Fibroblast of lung (primary cell): ENCODE measurements at regions not wholly inside any gene's neighbourhood (a gene's known extent, or its start where the extent isn't known, plus 50 kb on each side); places are given as distances from the start of the nearest gene placed in this dataset.

Experiments used
- DNase-seq, 2 donors: peaks; one replicate each; pipeline versions ENCODE4 v3.0.0 to v3.0.0-alpha.2; 2010; ENCODE audit warnings: low read depth in 2 of 2
- H2AFZ ChIP-seq: 2 replicates; pipeline ENCODE4 v1.5.1; 2012; ENCODE audit warnings: low read length, control low read depth, inconsistent platforms
- H3K27ac ChIP-seq: 2 replicates; pipeline ENCODE4 v1.5.1; 2011; ENCODE audit warnings: low read length, control low read depth; ENCODE audit not compliant: insufficient read depth
- H3K27me3 ChIP-seq: 2 replicates; pipeline ENCODE4 v1.5.1; 2011; ENCODE audit warnings: mild to moderate bottlenecking, low read length; ENCODE audit not compliant: control insufficient read depth, insufficient read depth
- H3K36me3 ChIP-seq: 2 replicates; pipeline ENCODE4 v1.5.1; 2011; ENCODE audit warnings: low read length; ENCODE audit not compliant: control insufficient read depth, insufficient read depth
- H3K4me1 ChIP-seq: 2 replicates; pipeline ENCODE4 v1.5.1; 2011; ENCODE audit warnings: low read length; ENCODE audit not compliant: control insufficient read depth, insufficient read depth; ENCODE audit errors: extremely low read depth
- H3K4me2 ChIP-seq: 2 replicates; pipeline ENCODE4 v1.5.1; 2011; ENCODE audit warnings: low read length, control low read depth; ENCODE audit not compliant: insufficient read depth; ENCODE audit errors: extremely low read depth
- H3K4me3 ChIP-seq, 4 experiments: fragments of 200-600 bp in 1 of 4; sonication (generic) in 1 of 4; replicated peaks in 1 of 4; 2 replicates each; pipeline ENCODE4 v1.5.1; 2011 to 2016; ENCODE audit warnings: low read length in 4 of 4, low read depth in 3 of 4, mild to moderate bottlenecking in 3 of 4, control low read depth in 2 of 4, inconsistent platforms in 1 of 4, mixed read lengths in 1 of 4; ENCODE audit not compliant: insufficient read depth in 1 of 4; ENCODE audit errors: control extremely low read depth in 1 of 4
- H3K79me2 ChIP-seq: 2 replicates; pipeline ENCODE4 v1.5.1; 2012; ENCODE audit warnings: mild to moderate bottlenecking, low read length, inconsistent platforms; ENCODE audit not compliant: control insufficient read depth, insufficient read depth
- H3K9ac ChIP-seq: 2 replicates; pipeline ENCODE4 v1.5.1; 2011; ENCODE audit warnings: mild to moderate bottlenecking, low read length, control low read depth; ENCODE audit not compliant: insufficient read depth
- H3K9me3 ChIP-seq: 2 replicates; pipeline ENCODE4 v1.5.1; 2012; ENCODE audit warnings: low read depth, low read length; ENCODE audit not compliant: control insufficient read depth, insufficient read depth
- H4K20me1 ChIP-seq: 2 replicates; pipeline ENCODE4 v1.5.1; 2011; ENCODE audit warnings: low read length; ENCODE audit not compliant: control insufficient read depth, insufficient read depth; ENCODE audit errors: extremely low read depth
- EZH2 ChIP-seq: IDR thresholded peaks from 2 replicates; pipeline ENCODE4 v1.5.1; 2012; ENCODE audit warnings: low read length, control low read depth, mild to moderate bottlenecking; ENCODE audit errors: missing control alignments
- TF ChIP-seq, protein P1 (sequence below), 2 donors: IDR thresholded peaks in 1 of 2; conservative IDR thresholded peaks in 1 of 2; 1 replicate in 1 of 2; 2 replicates in 1 of 2; pipeline ENCODE4 v1.5.1; 2011 to 2012; ENCODE audit warnings: low read length in 2 of 2, control low read depth in 1 of 2, inconsistent platforms in 1 of 2, low read depth in 1 of 2, mild to moderate bottlenecking in 1 of 2

DNA sequence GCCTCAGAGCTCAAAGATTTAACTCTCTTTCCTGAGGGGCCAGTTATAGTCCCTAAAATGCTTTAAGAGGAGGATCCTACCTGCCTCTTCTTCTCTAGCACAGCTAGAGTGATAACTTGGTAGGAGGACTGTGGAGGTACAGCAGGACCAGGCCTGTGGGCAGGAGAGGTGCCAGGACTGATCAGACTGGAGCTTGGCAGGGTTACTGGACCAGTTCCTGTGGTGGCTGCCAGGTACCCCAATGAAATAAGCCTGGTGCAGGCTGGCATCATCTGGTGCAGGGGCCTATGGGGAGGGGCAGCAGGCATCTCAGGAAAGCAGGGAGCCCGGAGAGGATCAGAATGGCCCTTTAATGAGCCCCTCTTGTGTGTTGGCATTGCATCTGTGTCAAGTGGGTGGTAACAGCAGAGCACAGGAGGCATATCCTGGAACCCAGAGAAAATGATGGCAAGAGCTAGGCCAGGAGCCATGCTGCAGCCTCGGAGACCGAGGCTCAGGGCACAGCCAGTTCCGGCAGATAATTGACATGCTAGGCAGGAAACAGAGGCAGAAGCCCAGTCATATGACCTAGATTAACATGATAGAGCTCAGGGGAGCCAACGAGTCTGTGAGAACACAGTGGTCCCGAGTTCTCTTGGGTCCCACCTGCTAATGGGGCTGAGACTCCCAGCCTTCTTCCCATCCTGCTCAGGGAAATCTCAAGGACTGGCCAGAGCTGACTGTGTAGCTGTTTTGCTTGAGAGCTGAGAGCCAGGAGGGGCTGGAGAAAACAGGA is 187.5 kb upstream of the ZBED5 start:
- H3K79me2 ChIP-seq = no peaks in the 10 kb centered on the region
- H3K4me1 ChIP-seq = no peaks in the 10 kb centered on the region
- peaks cover 3% of the 10 kb centered on the region for H3K27me3 ChIP-seq
- H3K36me3 ChIP-seq = no peaks in the 10 kb centered on the region
- no peak for DNase-seq
- H4K20me1 ChIP-seq = no peaks in the 10 kb centered on the region
- no peak overlapping the region for H3K4me2 ChIP-seq
- TF ChIP-seq, protein P1, sequence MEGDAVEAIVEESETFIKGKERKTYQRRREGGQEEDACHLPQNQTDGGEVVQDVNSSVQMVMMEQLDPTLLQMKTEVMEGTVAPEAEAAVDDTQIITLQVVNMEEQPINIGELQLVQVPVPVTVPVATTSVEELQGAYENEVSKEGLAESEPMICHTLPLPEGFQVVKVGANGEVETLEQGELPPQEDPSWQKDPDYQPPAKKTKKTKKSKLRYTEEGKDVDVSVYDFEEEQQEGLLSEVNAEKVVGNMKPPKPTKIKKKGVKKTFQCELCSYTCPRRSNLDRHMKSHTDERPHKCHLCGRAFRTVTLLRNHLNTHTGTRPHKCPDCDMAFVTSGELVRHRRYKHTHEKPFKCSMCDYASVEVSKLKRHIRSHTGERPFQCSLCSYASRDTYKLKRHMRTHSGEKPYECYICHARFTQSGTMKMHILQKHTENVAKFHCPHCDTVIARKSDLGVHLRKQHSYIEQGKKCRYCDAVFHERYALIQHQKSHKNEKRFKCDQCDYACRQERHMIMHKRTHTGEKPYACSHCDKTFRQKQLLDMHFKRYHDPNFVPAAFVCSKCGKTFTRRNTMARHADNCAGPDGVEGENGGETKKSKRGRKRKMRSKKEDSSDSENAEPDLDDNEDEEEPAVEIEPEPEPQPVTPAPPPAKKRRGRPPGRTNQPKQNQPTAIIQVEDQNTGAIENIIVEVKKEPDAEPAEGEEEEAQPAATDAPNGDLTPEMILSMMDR (conservative IDR thresholded peaks at IDR 0.05 in 1 of 2, IDR thresholded peaks at IDR 0.05 in 1 of 2; ENCODE audit: low read depth in 1 of 2, low read length in 2 of 2) = no peak
- no peak for TF ChIP-seq EZH2
- H3K27ac ChIP-seq = no peak overlapping the region
- no peak overlapping the region for H3K9ac ChIP-seq
- H3K9me3 ChIP-seq = no peaks in the 10 kb centered on the region
- no peak overlapping the region for H2AFZ ChIP-seq
- no peak overlapping the region for H3K4me3 ChIP-seq

DNA sequence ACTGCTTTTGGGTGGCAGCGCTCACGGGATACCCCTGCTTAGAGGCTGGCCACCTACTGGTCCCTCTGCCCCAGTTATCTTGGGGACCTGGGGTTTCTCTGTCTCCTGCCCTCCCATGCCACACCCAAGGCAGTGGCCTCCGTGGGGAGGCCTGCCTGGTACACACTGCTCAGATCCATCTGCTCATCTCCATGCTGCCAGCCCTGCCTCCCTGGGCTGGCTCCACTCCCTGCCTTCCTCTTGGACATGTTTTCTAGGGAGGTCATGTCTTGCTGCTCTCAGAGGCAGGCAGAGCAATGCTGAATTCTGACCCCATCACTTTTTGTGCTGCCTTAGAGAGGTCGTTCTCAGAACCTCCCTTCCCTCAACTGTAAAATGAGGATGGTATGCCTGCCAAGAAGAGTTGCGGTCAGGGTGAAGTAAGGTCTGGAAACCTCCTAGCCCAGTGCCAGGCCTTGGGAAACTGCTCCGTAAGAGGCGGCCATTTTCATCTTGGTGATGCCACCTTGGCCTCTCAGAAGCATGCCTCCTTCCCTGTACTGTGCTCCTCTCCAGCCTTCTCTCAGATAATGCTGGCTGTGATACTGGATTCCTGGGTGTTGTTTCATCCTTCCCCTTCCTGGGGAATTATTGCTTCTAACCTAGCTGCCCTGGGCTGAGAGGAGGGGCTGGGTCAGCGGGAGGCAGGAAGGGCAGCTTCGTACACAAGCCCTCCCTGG is 186.4 kb upstream of the ZBED5 start:
- Histone ChIP-seq H2AFZ (no peak overlapping the region), H3K36me3 (no peaks in the 10 kb centered on the region), H3K9ac (no peak overlapping the region), H3K4me1 (peaks cover 3% of the 10 kb centered on the region), H3K4me3 (no peak overlapping the region), H3K4me2 (no peak overlapping the region), H3K27me3 (peaks cover 3% of the 10 kb centered on the region), H3K9me3 (no peaks in the 10 kb centered on the region), H4K20me1 (no peaks in the 10 kb centered on the region), H3K27ac (no peak overlapping the region), H3K79me2 (no peaks in the 10 kb centered on the region)
- DNase-seq = no peak
- TF ChIP-seq EZH2 = no peak
- TF ChIP-seq, protein P1 (conservative IDR thresholded peaks at IDR 0.05 in 1 of 2, IDR thresholded peaks at IDR 0.05 in 1 of 2; ENCODE audit: low read depth in 1 of 2, low read length in 2 of 2) = no peak

DNA sequence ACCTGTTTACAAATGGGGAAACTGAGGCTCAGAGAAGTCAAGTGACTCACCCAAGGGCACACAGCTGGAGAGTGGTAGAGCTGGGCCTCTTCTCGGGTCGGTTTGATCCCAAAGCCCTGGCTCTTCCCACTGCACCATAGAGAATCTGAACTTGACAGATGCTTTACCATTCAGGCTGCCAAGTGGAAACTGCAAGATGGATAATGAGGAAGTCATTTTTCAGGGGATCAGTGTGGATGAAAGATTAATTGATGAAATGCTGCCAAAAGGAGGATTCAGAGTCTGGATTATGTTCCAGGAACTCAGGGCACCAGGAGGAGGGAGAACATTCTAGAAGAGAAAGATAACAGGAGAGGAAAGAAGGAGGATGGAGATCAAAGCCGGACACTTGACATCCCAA is 185.9 kb upstream of the ZBED5 start:
- Histone ChIP-seq H3K4me2 (no peak overlapping the region), H3K9ac (no peak overlapping the region), H3K36me3 (no peaks in the 10 kb centered on the region), H3K4me3 (no peak overlapping the region), H2AFZ (no peak overlapping the region), H3K27me3 (peaks cover 3% of the 10 kb centered on the region), H3K79me2 (no peaks in the 10 kb centered on the region), H3K4me1 (peaks cover 6% of the 10 kb centered on the region), H4K20me1 (no peaks in the 10 kb centered on the region), H3K9me3 (no peaks in the 10 kb centered on the region), H3K27ac (no peak overlapping the region)
- DNase-seq = no peak
- TF ChIP-seq EZH2 = no peak
- TF ChIP-seq, protein P1 (conservative IDR thresholded peaks at IDR 0.05 in 1 of 2, IDR thresholded peaks at IDR 0.05 in 1 of 2; ENCODE audit: low read depth in 1 of 2, low read length in 2 of 2) = no peak
